ENCODE measurements at regions not wholly inside any gene's neighbourhood (a gene's known extent, or its start where the extent isn't known, plus 50 kb on each side); places are given as distances from the start of the nearest gene placed in this dataset.

DNA sequence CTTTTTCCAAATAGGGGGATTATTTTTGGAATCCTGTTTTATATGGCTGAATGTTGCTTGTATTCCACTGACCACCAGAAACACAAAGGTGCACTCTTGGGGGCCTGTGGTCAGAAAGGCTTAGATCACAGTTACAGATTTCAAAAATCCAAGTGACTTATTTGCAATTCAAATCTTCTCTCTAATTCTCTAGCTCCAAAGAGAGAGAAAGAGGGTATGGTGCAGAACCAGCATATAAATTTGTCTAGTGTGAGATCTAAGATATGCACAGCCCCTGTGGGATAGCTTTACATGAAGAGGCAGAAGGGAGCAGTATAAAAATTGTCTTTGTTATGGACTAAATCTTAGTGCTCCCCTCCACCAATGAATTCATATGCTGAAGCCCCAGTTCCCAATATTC, 1121.7 kb upstream of the CELF2 start:
- no peaks in the 10 kb centered on the region for H3K36me3 Mint-ChIP-seq (ENCODE audit: low read depth)
- no peak for ATAC-seq (replicated peaks)
- no peak overlapping the region for H3K27ac Mint-ChIP-seq
- H3K4me3 Mint-ChIP-seq, result no peak overlapping the region
- H3K27me3 Mint-ChIP-seq, result peaks cover under 1% of the 10 kb centered on the region
- H3K9me3 Mint-ChIP-seq, result no peaks in the 10 kb centered on the region
- no peaks in the 10 kb centered on the region for H3K4me1 Mint-ChIP-seq

DNA sequence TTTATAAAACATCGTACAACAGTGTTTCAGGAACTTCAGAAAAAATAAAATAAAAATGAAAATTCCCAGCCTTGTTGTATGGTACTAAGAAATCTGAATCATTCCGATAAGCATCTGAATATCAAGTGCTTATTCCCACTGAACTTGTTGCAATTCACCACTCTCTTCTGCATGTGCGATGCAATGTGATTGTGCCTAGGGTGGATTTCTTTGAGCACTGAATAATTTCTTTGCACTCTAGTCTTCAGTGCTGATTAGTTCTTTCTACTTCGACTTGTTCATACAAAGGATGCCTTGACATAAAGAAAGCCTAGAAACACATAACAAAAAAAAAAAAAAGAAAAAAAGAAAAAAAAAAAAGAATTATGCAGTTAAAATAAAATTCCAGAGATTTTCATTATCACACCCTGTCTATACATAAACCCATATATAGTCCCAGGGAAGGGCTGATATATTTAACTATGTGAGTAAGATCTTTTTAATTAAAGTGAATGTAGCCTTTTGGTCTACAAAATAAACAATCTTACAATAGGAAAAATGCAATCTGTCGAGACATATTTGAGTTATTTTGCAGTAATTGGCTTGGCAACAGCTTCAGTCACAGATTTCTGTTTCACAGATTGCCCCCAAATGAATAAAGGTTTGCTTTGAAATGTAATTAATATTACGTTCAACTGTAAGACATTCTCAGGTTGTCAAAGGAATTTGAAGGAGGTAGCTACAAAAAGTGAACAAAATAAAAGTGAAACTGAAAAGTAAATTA, 1118.9 kb upstream of the CELF2 start:
- H3K4me3 Mint-ChIP-seq, result no peak overlapping the region
- no peaks in the 10 kb centered on the region for H3K36me3 Mint-ChIP-seq (ENCODE audit: low read depth)
- no peaks in the 10 kb centered on the region for H3K9me3 Mint-ChIP-seq
- ATAC-seq (replicated peaks), result no peak
- no peaks in the 10 kb centered on the region for H3K4me1 Mint-ChIP-seq
- H3K27ac Mint-ChIP-seq, result no peak overlapping the region
- no peaks in the 10 kb centered on the region for H3K27me3 Mint-ChIP-seq

DNA sequence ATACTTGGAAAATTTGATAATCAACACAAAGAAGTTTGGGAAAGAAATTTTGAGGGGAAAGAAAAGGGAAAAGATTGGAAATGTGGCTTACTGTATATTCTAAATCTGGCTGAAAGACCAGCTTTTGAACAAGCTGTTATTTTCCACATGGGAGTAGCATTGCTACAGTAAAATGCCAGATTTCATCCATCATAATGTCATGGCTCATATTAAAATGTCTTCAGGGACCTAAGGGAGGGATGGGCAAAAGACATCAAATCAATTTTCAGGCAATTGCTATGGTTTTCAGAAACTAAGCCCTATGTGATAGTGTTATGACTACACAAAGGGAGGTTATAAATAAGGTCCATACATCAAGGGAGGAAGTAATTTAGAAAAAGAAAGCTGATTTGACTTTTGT, 1116.9 kb upstream of the CELF2 start:
- Mint-ChIP-seq H3K9me3 (no peaks in the 10 kb centered on the region), H3K27me3 (no peaks in the 10 kb centered on the region), H3K36me3 (ENCODE audit: low read depth) (no peaks in the 10 kb centered on the region), H3K4me1 (no peaks in the 10 kb centered on the region), H3K27ac (no peak overlapping the region), H3K4me3 (no peak overlapping the region)
- ATAC-seq (replicated peaks), result no peak

DNA sequence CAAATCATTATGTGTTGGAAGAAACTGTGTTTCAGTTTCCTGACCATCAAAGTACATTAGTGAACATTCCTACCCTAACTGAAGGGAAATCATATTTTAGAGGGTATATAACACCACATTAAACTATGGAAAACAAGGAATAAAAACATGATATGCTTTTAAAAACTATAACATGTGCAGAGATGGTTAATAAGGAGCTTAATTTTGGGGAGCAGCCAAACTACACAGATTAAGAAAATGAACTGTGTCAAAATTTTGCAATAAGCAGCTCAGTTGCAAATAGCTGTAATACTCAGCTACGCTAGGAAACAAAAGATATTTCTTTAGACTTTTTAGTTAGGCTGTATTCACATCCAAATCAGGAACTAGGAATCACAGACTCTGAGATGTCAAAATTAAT, 1115.7 kb upstream of the CELF2 start:
- H3K27me3 Mint-ChIP-seq, result no peaks in the 10 kb centered on the region
- no peaks in the 10 kb centered on the region for H3K9me3 Mint-ChIP-seq
- no peaks in the 10 kb centered on the region for H3K4me1 Mint-ChIP-seq
- no peak overlapping the region for H3K27ac Mint-ChIP-seq
- no peaks in the 10 kb centered on the region for H3K36me3 Mint-ChIP-seq (ENCODE audit: low read depth)
- no peak for ATAC-seq (replicated peaks)
- H3K4me3 Mint-ChIP-seq, result no peak overlapping the region

DNA sequence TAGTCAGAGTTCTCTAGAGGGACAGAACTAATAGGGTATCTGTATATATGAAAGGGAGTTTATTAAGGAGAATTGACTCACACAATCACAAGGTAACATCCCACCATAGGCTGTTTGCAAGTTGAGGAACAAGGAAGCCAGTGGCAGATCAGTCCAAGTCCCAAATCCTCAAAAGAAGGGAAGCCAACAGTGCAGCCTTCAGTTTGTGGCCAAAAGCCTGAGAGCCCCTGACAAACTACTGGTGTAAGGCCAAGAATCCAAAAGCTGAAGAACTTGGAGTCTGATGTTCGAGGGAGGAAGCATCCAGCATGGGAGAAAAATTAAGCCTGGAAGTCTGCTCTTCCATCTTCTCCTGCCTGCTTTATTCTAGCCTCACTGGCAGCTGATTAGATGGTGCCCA, 1107.2 kb upstream of the CELF2 start:
- ATAC-seq (replicated peaks), result no peak
- Mint-ChIP-seq H3K4me1 (no peaks in the 10 kb centered on the region), H3K36me3 (ENCODE audit: low read depth) (no peaks in the 10 kb centered on the region), H3K27me3 (no peaks in the 10 kb centered on the region), H3K27ac (no peak overlapping the region), H3K4me3 (no peak overlapping the region), H3K9me3 (no peaks in the 10 kb centered on the region)

DNA sequence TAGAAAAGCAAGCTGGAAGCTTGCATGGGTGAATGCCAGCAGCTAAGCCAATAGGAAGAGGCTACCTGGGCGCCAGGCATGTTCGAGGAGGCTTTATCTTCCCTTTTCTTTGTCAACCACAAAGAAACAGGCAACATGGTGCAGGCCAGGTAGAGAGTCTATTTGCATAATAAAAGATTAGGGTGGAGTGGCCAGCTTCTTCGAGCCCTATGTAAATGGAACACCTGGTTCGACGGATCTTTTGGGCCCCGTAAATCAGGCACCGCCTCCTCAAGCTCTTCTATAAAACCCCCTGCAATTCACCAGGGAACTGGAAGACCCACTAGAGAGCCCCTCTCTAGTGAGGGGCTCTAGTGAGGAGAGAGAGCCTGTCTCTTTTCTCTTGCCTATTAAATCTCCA, 1106.2 kb upstream of the CELF2 start:
- H3K9me3 Mint-ChIP-seq, result no peaks in the 10 kb centered on the region
- H3K27ac Mint-ChIP-seq, result no peak overlapping the region
- H3K27me3 Mint-ChIP-seq, result no peaks in the 10 kb centered on the region
- H3K4me1 Mint-ChIP-seq, result no peaks in the 10 kb centered on the region
- ATAC-seq (replicated peaks), result no peak
- no peak overlapping the region for H3K4me3 Mint-ChIP-seq
- H3K36me3 Mint-ChIP-seq (ENCODE audit: low read depth), result no peaks in the 10 kb centered on the region

DNA sequence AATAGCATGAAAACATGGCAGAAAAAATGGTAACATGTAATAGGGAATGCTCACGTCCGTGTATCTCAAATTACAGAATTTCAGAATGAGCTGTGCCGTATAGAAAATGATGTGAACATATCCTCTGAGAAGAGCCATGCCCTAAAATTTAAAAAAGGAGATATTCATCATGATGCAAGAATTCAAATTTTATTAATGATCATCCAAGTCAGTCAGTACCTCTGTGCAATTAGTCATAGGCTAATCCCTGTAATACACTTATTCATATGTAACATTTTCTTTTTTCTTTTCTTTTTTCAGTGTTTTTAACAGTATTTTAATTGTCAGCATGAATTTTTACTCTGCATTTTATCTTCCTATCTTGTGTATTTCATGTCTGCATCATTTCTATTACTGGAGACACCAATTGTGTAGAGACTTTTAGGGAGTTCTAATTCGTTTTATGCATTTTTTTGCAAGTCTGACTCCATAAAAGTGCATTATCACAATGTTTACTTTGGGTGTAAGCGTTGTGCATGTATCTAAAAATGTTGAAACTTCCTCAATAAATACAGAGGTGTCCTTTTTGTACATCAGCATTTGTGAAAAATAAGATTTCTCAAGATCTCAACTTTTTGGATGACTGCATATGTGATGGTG, 1103.7 kb upstream of the CELF2 start:
- H3K4me3 Mint-ChIP-seq, result no peak overlapping the region
- no peak for ATAC-seq (replicated peaks)
- H3K9me3 Mint-ChIP-seq, result no peaks in the 10 kb centered on the region
- H3K4me1 Mint-ChIP-seq, result no peaks in the 10 kb centered on the region
- H3K36me3 Mint-ChIP-seq (ENCODE audit: low read depth), result no peaks in the 10 kb centered on the region
- H3K27ac Mint-ChIP-seq, result no peak overlapping the region
- no peaks in the 10 kb centered on the region for H3K27me3 Mint-ChIP-seq

DNA sequence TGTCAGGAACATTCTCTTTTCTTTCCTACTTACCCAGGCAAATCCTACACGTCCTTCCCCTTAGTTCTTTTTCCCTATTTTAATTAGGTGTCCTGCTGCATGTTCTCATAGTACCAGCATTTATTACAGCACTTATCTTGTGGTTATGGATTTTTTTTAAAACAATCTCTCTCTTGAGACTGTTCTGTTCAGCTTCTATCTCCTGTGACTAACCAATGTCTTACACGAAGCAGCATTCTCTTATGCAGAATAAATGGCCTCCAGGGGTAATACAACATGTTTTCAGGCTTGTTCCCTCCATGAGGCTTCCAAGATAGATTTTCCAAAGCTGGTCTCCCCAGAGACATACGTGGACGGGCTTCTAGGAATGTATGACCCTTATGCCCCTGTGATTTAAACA, 1096.1 kb upstream of the CELF2 start:
- peaks cover 19% of the 10 kb centered on the region for H3K27me3 Mint-ChIP-seq
- no peaks in the 10 kb centered on the region for H3K4me1 Mint-ChIP-seq
- H3K4me3 Mint-ChIP-seq, result no peak overlapping the region
- no peak for ATAC-seq (replicated peaks)
- no peaks in the 10 kb centered on the region for H3K36me3 Mint-ChIP-seq (ENCODE audit: low read depth)
- H3K27ac Mint-ChIP-seq, result no peak overlapping the region
- H3K9me3 Mint-ChIP-seq, result peaks cover 10% of the 10 kb centered on the region

DNA sequence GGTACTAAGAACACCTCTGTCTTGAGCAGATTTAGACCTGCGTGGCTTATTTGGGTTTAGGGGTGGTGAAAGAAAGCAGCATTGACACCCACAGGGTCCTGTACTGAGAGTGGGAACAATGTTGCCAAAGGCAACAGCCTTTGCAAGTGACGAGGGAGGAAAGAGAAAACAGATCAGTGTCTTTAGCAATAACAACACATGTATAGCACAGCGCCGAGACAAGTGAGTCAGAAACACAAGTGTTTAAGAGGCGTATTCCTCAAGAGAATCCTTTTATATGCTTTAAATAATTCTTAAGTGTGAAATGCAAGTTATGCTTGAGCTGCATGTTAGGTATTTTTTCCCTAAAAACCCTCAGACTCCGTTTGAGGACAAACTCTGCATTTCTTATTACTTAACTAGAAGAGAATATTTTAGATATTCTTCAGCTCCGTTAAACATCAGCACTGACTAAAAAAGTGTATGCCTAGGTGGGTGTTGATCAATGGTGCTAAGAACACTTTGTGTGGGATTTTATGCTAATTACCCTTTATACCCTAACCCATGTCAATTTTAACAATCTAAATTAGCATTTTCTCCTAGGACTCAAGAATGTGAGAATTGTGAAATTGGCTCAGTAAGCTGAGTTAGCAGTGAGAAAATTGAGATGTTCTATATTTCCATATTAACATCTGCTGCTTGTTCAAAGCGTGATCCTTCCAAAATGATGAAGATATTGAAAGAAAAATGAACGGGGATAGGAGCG, 1095.4 kb upstream of the CELF2 start:
- H3K4me3 Mint-ChIP-seq, result no peak overlapping the region
- no peak overlapping the region for H3K27ac Mint-ChIP-seq
- ATAC-seq (replicated peaks), result no peak
- H3K36me3 Mint-ChIP-seq (ENCODE audit: low read depth), result no peaks in the 10 kb centered on the region
- no peaks in the 10 kb centered on the region for H3K4me1 Mint-ChIP-seq
- H3K9me3 Mint-ChIP-seq, result peaks cover 10% of the 10 kb centered on the region
- H3K27me3 Mint-ChIP-seq, result peaks cover 19% of the 10 kb centered on the region

DNA sequence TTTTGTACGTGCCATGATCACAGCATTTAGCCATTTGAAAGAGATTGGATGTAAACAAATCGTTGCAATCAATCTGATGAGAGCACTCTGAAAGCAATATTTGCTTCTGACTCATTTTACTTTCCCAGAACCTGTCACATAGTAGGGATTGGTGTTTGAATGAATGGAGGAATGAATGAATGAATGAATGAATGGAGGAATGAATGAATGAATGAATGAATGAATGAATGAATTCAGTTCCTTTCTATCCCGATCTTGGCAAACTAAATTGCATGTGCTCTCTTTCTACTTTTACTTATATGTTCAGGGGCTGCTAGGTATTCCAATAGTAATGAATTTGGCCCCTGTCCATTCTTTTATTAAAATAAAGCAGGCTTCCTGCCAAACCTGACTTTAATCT, 1091.7 kb upstream of the CELF2 start:
- Mint-ChIP-seq H3K27ac (no peak overlapping the region), H3K36me3 (ENCODE audit: low read depth) (no peaks in the 10 kb centered on the region), H3K9me3 (peaks cover 12% of the 10 kb centered on the region), H3K4me3 (no peak overlapping the region), H3K4me1 (no peaks in the 10 kb centered on the region), H3K27me3 (peaks cover 13% of the 10 kb centered on the region)
- ATAC-seq (replicated peaks), result no peak

DNA sequence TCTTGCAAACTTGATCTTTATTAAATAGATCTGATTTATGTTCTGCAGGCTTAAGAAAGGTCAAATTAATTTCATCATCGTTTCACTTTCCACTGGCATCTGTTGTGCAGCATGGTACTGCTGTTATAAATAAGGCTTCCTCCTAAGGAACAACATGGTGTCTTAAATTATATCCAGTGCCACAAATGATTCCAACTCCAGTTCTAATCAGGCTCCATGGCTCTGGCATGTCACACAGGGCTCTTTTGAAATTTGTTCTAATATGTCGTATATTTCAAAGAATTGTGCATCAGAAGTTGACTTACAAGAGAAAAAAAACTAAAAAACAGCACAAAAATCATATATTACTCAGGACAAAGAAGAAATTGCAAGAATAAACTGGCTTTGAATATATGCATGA, 1090.8 kb upstream of the CELF2 start:
- H3K36me3 Mint-ChIP-seq (ENCODE audit: low read depth), result no peaks in the 10 kb centered on the region
- no peak overlapping the region for H3K27ac Mint-ChIP-seq
- H3K4me3 Mint-ChIP-seq, result no peak overlapping the region
- no peaks in the 10 kb centered on the region for H3K4me1 Mint-ChIP-seq
- peaks cover 7% of the 10 kb centered on the region for H3K27me3 Mint-ChIP-seq
- ATAC-seq (replicated peaks), result no peak
- peaks cover 8% of the 10 kb centered on the region for H3K9me3 Mint-ChIP-seq

DNA sequence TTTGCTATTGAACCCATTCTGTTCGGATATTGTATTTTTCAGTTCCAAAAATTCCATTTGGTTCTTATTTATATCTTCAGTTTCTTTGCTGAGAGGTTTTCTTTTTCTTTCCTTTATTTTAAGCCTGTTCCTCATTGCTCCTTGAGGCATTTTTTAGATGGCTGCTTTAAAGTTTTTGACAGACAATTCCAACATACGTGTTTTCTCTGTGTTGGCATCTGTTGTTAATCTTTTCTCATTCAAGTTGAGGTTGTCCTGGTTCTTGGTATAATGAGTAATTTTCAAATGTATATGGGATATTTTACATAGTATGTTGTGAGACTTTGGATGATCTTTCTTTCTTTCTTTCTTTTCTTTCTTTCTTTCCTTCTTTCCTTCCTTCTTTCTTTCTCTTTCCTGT, 1078.0 kb upstream of the CELF2 start:
- H3K36me3 Mint-ChIP-seq (ENCODE audit: low read depth), result no peaks in the 10 kb centered on the region
- peaks cover 9% of the 10 kb centered on the region for H3K27me3 Mint-ChIP-seq
- H3K4me1 Mint-ChIP-seq, result no peaks in the 10 kb centered on the region
- ATAC-seq (replicated peaks), result no peak
- H3K9me3 Mint-ChIP-seq, result no peaks in the 10 kb centered on the region
- H3K27ac Mint-ChIP-seq, result no peak overlapping the region
- no peak overlapping the region for H3K4me3 Mint-ChIP-seq

DNA sequence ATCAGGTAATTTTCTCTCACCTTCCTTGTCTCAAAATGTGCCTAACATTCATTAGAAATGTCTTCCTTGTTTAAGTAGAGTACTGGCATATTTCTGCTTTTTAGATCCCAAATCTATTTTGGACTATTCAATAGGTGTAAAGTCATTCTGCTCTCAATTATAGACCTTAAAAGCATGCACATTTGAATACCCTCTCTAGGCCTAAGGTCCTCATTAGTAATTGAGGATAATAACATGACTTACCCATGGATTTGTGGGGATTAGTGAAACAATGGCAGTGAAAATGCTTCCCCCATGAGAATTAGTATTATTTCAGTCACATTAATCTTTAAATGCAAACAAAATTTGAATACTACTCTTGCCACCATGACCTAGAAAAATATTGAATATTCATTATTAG, 1073.0 kb upstream of the CELF2 start:
- Mint-ChIP-seq H3K4me1 (no peaks in the 10 kb centered on the region), H3K27me3 (peaks cover 9% of the 10 kb centered on the region)

DNA sequence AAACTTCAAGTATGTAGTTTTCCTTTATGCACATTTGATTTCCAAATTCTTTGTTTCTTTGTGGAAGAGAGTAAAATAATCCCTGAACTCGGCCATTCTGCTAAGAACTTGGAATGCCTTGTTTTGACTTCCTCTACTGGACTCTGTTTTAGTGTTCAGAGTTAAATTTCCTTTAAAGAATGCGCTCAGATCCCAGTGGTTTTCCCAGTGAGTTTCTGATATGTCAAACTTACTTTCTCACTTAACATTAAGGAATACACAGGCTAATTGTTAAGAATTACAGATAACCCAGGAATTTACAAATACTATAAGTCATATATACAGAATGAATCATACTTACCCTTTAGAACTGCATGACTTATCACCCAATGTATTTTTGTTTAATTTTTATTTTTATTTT, 1067.6 kb upstream of the CELF2 start:
- Mint-ChIP-seq H3K4me1 (no peaks in the 10 kb centered on the region), H3K27me3 (peaks cover 6% of the 10 kb centered on the region), H3K27ac (no peak overlapping the region)

More for the DNA sequence above, 1073.0 kb upstream of the CELF2 start:
- H3K9me3 Mint-ChIP-seq, result no peaks in the 10 kb centered on the region
- H3K36me3 Mint-ChIP-seq (ENCODE audit: low read depth), result no peaks in the 10 kb centered on the region
- ATAC-seq (replicated peaks), result no peak
- no peak overlapping the region for H3K27ac Mint-ChIP-seq
- H3K4me3 Mint-ChIP-seq, result no peak overlapping the region

More for the DNA sequence above, 1067.6 kb upstream of the CELF2 start:
- Mint-ChIP-seq H3K9me3 (no peaks in the 10 kb centered on the region), H3K36me3 (ENCODE audit: low read depth) (no peaks in the 10 kb centered on the region), H3K4me3 (no peak overlapping the region)
- no peak for ATAC-seq (replicated peaks)

Data from activated T-helper 17 cell treated with anti-CD3 and anti-CD28 coated beads, Interleukin-2, amount 50 U/mL, for 72 hours (primary cell).